Vagina (tissue), 2 donors: ENCODE measurements at regions not wholly inside any gene's neighbourhood (a gene's known extent, or its start where the extent isn't known, plus 50 kb on each side); places are given as distances from the start of the nearest gene placed in this dataset.

ENCODE experiments used
- DNase-seq, 2 donors: peaks; one replicate each; pipeline ENCODE4 v3.0.0-alpha.2; 2017; ENCODE audit errors: extremely low spot score in 2 of 2
- H3K27ac ChIP-seq: fragments of 200-600 bp; sonication (generic); one replicate; pipeline ENCODE4 v1.5.1; 2019
- H3K27me3 ChIP-seq: fragments of 200-600 bp; sonication (generic); one replicate; pipeline ENCODE4 v1.5.1; 2019
- H3K36me3 ChIP-seq, 2 donors: fragments of 200-600 bp; sonication (generic); one replicate each; pipeline ENCODE4 v1.5.1; 2017 to 2019
- H3K4me1 ChIP-seq: fragments of 200-600 bp; sonication (generic); one replicate; pipeline ENCODE4 v1.5.1; 2019
- H3K4me3 ChIP-seq, 2 donors: fragments of 200-600 bp; sonication (generic); 1 replicate in 1 of 2; 2 replicates in 1 of 2; pipeline ENCODE4 v1.5.1; 2016 to 2019
- H3K9me3 ChIP-seq: fragments of 200-600 bp; sonication (generic); one replicate; pipeline ENCODE4 v1.5.1; 2019
- POLR2A ChIP-seq, 2 donors: fragments of 450-650 bp; IDR thresholded peaks; one replicate each; pipeline ENCODE4 v1.6.1; 2017; ENCODE audit warnings: antibody characterized with exemption in 2 of 2, mild to moderate bottlenecking in 2 of 2, moderate library complexity in 2 of 2
- POLR2AphosphoS5 ChIP-seq, 2 donors: sonication (generic); formaldehyde crosslinking; IDR thresholded peaks; one replicate each; pipeline ENCODE4 v1.9.0; 2017; ENCODE audit warnings: antibody characterized with exemption in 2 of 2, mild to moderate bottlenecking in 2 of 2, low read depth in 1 of 2; ENCODE audit not compliant: insufficient read depth in 1 of 2
- intact Hi-C: fragments of 100-400 bp; cut with DNase I; formaldehyde crosslinking; loops from one replicate; pipeline ENCODE4 v1.15.1; 2023
- TF ChIP-seq, protein P1 (sequence below), 3 experiments: fragments of 450-650 bp in 2 of 3; fragments of 200-600 bp in 1 of 3; sonication (generic) in 1 of 3; IDR thresholded peaks; one replicate each; pipeline ENCODE4 v1.5.1; 2017 to 2019; ENCODE audit warnings: antibody characterized with exemption in 3 of 3, mild to moderate bottlenecking in 2 of 3, moderate library complexity in 2 of 3

DNA sequence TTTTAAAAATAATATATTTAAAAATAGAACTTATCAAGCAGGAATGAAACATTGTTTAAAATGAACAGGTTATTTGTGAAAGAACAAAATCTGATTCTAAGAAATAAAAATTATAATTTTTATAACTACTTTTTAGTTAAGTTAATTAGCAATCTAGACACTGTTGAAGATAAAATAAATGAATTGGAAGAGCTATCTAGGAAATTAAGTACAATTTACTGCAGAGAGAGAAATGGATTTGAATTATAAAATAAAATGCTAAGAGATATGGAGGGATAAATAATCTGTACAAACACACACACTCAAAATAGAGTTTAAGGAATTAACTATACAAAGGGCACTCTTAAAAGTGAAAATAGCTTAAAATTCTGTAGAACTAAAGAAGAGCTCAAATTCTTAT is 1123.1 kb downstream of the PLA2G4A start:
- DNase-seq = no peak
- no peaks in the 10 kb centered on the region for H3K4me1 ChIP-seq
- peaks cover 3% of the 10 kb centered on the region for H3K9me3 ChIP-seq
- H3K36me3 ChIP-seq = no peaks in the 10 kb centered on the region
- TF ChIP-seq, protein P1, sequence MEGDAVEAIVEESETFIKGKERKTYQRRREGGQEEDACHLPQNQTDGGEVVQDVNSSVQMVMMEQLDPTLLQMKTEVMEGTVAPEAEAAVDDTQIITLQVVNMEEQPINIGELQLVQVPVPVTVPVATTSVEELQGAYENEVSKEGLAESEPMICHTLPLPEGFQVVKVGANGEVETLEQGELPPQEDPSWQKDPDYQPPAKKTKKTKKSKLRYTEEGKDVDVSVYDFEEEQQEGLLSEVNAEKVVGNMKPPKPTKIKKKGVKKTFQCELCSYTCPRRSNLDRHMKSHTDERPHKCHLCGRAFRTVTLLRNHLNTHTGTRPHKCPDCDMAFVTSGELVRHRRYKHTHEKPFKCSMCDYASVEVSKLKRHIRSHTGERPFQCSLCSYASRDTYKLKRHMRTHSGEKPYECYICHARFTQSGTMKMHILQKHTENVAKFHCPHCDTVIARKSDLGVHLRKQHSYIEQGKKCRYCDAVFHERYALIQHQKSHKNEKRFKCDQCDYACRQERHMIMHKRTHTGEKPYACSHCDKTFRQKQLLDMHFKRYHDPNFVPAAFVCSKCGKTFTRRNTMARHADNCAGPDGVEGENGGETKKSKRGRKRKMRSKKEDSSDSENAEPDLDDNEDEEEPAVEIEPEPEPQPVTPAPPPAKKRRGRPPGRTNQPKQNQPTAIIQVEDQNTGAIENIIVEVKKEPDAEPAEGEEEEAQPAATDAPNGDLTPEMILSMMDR (IDR thresholded peaks at IDR 0.05) = no peak
- TF ChIP-seq POLR2AphosphoS5 (IDR thresholded peaks at IDR 0.05; ENCODE audit: insufficient read depth in 1 of 2, low read depth in 1 of 2) (no peak), POLR2A (IDR thresholded peaks at IDR 0.05) (no peak)
- H3K27me3 ChIP-seq = no peaks in the 10 kb centered on the region
- no peak overlapping the region for H3K27ac ChIP-seq
- intact Hi-C loops = no loop called here
- no peak overlapping the region for H3K4me3 ChIP-seq

DNA sequence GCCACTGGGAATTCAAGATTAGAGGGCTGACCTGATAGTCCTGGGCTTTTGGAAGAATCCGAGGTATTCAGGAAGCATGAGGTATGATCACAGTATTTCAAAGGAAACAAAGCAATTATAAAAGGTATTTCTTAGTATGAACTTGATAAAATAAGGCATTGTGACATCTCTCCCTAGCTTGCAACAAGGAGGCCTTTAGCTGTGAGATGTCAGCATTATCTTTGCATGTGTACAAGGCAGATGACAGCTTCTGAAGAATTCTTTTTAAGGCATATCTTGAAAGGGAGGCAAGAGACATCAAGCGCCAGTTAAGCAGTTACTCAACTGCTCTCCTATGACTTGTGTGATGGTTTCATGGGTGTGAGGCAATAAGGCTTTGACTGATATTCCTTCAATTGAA is 1123.7 kb downstream of the PLA2G4A start:
- TF ChIP-seq, protein P1 (IDR thresholded peaks at IDR 0.05) = no peak
- TF ChIP-seq POLR2A (IDR thresholded peaks at IDR 0.05) (no peak), POLR2AphosphoS5 (IDR thresholded peaks at IDR 0.05; ENCODE audit: insufficient read depth in 1 of 2, low read depth in 1 of 2) (no peak)
- Histone ChIP-seq H3K4me3 (no peak overlapping the region), H3K27ac (no peak overlapping the region), H3K27me3 (no peaks in the 10 kb centered on the region), H3K36me3 (no peaks in the 10 kb centered on the region), H3K9me3 (peaks cover 3% of the 10 kb centered on the region), H3K4me1 (no peaks in the 10 kb centered on the region)
- no peak for DNase-seq
- intact Hi-C loops = no loop called here

DNA sequence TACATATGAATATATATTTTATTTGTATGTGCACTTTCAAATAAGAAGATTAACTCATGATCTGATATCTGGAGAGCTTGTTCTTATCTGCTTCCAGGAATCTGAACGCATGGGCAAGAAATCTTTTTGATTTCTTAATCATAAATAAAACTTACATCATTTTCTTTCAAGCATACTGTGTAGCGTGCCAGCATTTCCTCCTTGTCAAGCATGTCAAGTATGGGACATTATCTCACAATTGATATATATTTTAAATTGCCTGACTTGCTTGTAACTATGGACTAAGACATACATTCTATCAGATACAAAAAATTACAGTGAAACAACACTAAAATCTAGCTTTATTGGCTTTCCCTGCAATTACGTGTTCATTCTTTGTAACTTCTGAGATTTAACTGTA is 1128.2 kb downstream of the PLA2G4A start:
- no peaks in the 10 kb centered on the region for H3K27me3 ChIP-seq
- no peaks in the 10 kb centered on the region for H3K9me3 ChIP-seq
- H3K27ac ChIP-seq = no peak overlapping the region
- H3K4me3 ChIP-seq = no peak overlapping the region
- no peak for DNase-seq
- no peaks in the 10 kb centered on the region for H3K36me3 ChIP-seq
- intact Hi-C loops = no loop called here
- TF ChIP-seq, protein P1 (IDR thresholded peaks at IDR 0.05) = no peak
- TF ChIP-seq POLR2AphosphoS5 (IDR thresholded peaks at IDR 0.05; ENCODE audit: insufficient read depth in 1 of 2, low read depth in 1 of 2) = no peak
- TF ChIP-seq POLR2A (IDR thresholded peaks at IDR 0.05) = no peak
- H3K4me1 ChIP-seq = no peaks in the 10 kb centered on the region

DNA sequence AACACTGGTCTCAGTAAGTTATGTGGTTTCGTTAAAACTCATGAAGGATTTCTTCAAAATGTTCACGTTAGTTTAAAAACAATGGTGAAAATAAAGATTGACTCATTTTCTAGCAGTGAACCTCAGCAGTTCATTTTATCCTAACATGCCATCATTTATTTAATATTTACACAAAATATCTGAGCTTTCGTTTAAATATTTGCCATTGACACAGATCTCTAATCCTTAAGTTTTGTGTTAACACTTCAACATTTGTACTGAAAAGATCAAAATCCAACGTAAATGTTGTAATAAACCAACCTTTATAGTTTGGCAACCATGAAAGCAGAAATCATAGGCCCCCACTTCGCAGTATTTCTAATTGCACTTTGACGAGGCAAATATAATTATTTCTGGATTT is 1129.5 kb downstream of the PLA2G4A start:
- no peak overlapping the region for H3K27ac ChIP-seq
- H3K27me3 ChIP-seq = no peaks in the 10 kb centered on the region
- H3K4me1 ChIP-seq = no peaks in the 10 kb centered on the region
- intact Hi-C loops = no loop called here
- no peak for DNase-seq
- H3K9me3 ChIP-seq = no peaks in the 10 kb centered on the region
- no peak overlapping the region for H3K4me3 ChIP-seq
- H3K36me3 ChIP-seq = no peaks in the 10 kb centered on the region
- no peak for TF ChIP-seq POLR2AphosphoS5 (IDR thresholded peaks at IDR 0.05; ENCODE audit: insufficient read depth in 1 of 2, low read depth in 1 of 2)
- TF ChIP-seq, protein P1 (IDR thresholded peaks at IDR 0.05) = no peak
- no peak for TF ChIP-seq POLR2A (IDR thresholded peaks at IDR 0.05)

DNA sequence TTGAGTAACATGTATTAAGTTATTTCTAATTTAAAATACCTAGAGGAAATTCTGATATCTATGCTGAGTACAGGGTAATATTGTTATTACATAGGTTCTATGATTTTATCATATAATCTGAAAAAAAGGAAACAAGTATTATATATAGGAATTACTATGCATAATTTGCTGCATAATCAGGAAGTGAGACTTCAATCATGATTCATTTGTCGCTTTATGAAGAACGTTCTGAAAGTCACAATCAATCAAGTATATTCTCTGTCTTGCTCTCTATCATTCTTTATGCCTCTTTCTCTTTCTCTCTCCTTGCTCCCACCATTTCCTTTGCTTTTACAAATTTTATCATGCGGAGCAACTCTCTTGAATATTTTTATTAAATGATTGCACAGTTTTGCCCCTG is 1130.3 kb downstream of the PLA2G4A start:
- no peak for TF ChIP-seq POLR2A (IDR thresholded peaks at IDR 0.05)
- TF ChIP-seq, protein P1 (IDR thresholded peaks at IDR 0.05) = no peak
- TF ChIP-seq POLR2AphosphoS5 (IDR thresholded peaks at IDR 0.05; ENCODE audit: insufficient read depth in 1 of 2, low read depth in 1 of 2) = no peak
- no peak for DNase-seq
- Histone ChIP-seq H3K36me3 (no peaks in the 10 kb centered on the region), H3K4me3 (no peak overlapping the region), H3K27ac (no peak overlapping the region), H3K27me3 (no peaks in the 10 kb centered on the region), H3K4me1 (no peaks in the 10 kb centered on the region), H3K9me3 (no peaks in the 10 kb centered on the region)
- intact Hi-C loops = no loop called here
